Retinal pigment epithelial cell (primary cell): ENCODE measurements at regions not wholly inside any gene's neighbourhood (a gene's known extent, or its start where the extent isn't known, plus 50 kb on each side); places are given as distances from the start of the nearest gene placed in this dataset.
A peak's percentile ranks its signal among the peaks of the same experiment; 100 is the strongest.

Experiments
- DNase-seq: peaks from one replicate; pipeline ENCODE4 v3.0.0-alpha.2; 2010; ENCODE audit warnings: low read depth
- H3K4me3 ChIP-seq: 2 replicates; pipeline ENCODE4 v1.5.1; 2011; ENCODE audit warnings: mild to moderate bottlenecking, low read length, control low read depth, moderate library complexity
- CTCF ChIP-seq: conservative IDR thresholded peaks from 2 replicates; pipeline ENCODE4 v1.5.1; 2011; ENCODE audit warnings: low read depth, low read length, control low read depth, inconsistent platforms

GRCh38 chr14:82621881-82622450 is 1088.3 kb upstream of the SEL1L start:
- no peak for DNase-seq
- TF ChIP-seq CTCF = no peak
- H3K4me3 ChIP-seq = no peak overlapping the region

DNA sequence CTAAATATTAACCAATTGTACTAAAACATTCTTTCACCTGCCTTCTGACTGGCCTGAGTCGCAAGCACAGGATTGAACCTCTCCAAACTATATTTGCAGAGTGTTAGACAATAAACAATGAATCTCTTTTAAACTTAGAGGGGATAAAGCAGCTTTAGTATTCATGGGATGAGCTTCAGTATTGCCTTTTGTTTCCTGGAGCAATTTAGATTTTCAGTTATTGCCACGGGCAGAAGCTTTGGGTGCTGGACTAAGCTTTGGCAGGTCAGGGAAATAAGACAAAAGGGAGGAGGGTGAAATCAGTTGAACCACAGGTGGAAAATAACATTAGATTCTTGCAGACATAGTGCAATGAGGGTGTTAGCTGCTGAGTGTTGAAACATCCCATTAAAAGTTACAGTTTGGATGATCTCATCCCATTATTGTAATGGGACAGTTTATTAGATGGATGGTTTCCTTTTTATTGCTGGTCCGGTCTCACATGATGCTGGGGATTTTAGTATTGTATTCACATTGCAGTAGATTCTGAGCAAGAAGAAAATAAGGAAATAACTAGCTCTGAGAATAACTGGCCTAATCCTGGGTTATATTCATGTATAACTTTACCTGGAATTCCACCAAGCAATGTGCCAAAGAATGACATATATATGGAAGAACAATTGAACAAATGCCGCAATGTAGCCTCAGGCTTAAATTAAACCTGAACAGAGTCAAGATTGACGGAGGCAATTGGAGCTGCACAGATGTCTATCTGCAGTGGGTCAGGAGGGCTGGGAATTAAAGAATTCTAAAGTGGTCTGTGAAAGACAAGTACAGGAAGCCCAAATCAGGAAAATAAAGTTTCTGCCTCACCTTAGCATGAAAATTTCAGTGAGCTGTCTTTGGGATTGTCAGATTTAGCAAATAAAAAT is 1092.8 kb upstream of the SEL1L start:
- no peak overlapping the region for H3K4me3 ChIP-seq
- no peak for TF ChIP-seq CTCF
- no peak for DNase-seq

- no peak for DNase-seq
- no peak overlapping the region for H3K4me3 ChIP-seq
- no peak for TF ChIP-seq CTCF
These were observed 1102.3 kb upstream of the SEL1L start for GRCh38 chr14:82635915-82636314.

DNA sequence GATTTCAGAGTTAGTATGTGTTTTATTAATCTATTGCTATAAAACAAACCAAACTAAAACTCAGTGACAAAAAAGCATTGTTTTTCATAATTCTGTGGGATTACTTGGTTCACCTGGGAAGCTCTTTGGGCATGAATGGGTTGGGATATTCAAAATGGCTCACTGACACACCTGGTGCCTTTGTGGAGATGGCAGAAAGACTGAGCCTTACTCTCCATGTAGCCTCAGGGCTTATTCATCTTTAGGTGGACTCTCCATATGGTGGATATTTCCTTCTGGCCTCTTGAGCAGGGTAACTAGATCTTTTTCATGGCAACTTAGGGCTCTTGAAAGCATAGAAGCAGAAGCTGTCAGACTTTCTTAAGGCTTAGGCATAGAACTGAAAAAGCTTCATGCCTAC is 1102.8 kb upstream of the SEL1L start:
- no peak for TF ChIP-seq CTCF

DNA sequence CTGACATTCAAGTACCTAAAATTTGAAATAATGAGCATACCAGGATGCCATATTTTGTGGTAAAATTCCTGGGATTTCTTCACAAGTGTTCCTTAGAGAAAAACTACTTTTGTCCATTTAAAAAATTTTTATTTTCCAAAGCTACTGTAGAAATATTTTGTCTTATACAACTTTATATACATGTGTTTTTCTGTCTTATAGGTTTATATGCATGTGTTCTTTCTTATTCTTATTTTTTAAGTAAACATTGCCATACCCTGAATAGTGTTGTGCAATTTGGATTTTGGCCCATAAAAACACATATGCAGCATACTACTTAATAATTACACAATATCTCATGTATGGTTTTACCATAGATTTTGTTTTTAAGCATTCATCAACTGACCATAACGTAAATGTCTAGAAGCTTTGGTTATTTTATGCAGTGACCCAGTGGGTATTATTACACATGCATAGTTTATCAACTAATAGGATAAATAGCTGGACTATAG is 1107.4 kb upstream of the SEL1L start:
- no peak for DNase-seq
- no peak overlapping the region for H3K4me3 ChIP-seq
- no peak for TF ChIP-seq CTCF

More for the DNA sequence above, 1102.8 kb upstream of the SEL1L start:
- DNase-seq = no peak
- no peak overlapping the region for H3K4me3 ChIP-seq

- no peak for DNase-seq
- no peak for TF ChIP-seq CTCF
- H3K4me3 ChIP-seq = peak overlapping the region; percentile 19
These were observed 1108.8 kb upstream of the SEL1L start for GRCh38 chr14:82642425-82642824.
